HCT116 (cell line): ENCODE measurements at regions not wholly inside any gene's neighbourhood (a gene's known extent, or its start where the extent isn't known, plus 50 kb on each side); places are given as distances from the start of the nearest gene placed in this dataset.

Experiments used
- CBX3 ChIP-seq: IDR thresholded peaks from 2 replicates; pipeline ENCODE4 v1.6.1; 2012; ENCODE audit warnings: low read depth
- EZH2 ChIP-seq: fragments of 200-600 bp; sonication (generic); IDR thresholded peaks from 2 replicates; pipeline ENCODE4 v1.6.1; 2017; ENCODE audit warnings: antibody characterized with exemption, mixed run types
- POLR2A ChIP-seq: IDR thresholded peaks from 2 replicates; pipeline ENCODE4 v1.7.0; 2011; ENCODE audit warnings: borderline replicate concordance; ENCODE audit not compliant: insufficient read depth, insufficient read length; ENCODE audit errors: extremely low read depth
- POLR2AphosphoS5 ChIP-seq: IDR thresholded peaks from 2 replicates; pipeline ENCODE4 v1.6.1; 2011; ENCODE audit warnings: mild to moderate bottlenecking, low read depth, low read length, moderate library complexity
- YY1 ChIP-seq: IDR thresholded peaks from 2 replicates; pipeline ENCODE4 v1.6.1; 2011; ENCODE audit warnings: low read length, low read depth, moderate library complexity, mild to moderate bottlenecking; ENCODE audit not compliant: insufficient replicate concordance; ENCODE audit errors: extremely low read depth
- ZNF274 ChIP-seq: fragments of 200-500 bp; sonication (Bioruptor generic); IDR thresholded peaks from 2 replicates; pipeline ENCODE4 v1.6.1; 2014; ENCODE audit warnings: mild to moderate bottlenecking, low read depth, low read length, inconsistent platforms
- TF ChIP-seq, protein P1 (sequence below), 3 experiments: fragments of 200-600 bp in 1 of 3; sonication (generic) in 1 of 3; IDR thresholded peaks in 2 of 3; conservative IDR thresholded peaks in 1 of 3; 2 replicates each; pipeline ENCODE4 v1.5.1; 2012 to 2017; ENCODE audit warnings: low read depth in 2 of 3, low read length in 2 of 3, antibody characterized with exemption in 1 of 3, borderline replicate concordance in 1 of 3, control low read depth in 1 of 3, mild to moderate bottlenecking in 1 of 3, mixed read lengths in 1 of 3, mixed run types in 1 of 3, moderate library complexity in 1 of 3; ENCODE audit not compliant: insufficient read depth in 1 of 3

- TF ChIP-seq EZH2, result no peak
- TF ChIP-seq POLR2AphosphoS5, result no peak
- TF ChIP-seq POLR2A, result no peak
- TF ChIP-seq, protein P1, sequence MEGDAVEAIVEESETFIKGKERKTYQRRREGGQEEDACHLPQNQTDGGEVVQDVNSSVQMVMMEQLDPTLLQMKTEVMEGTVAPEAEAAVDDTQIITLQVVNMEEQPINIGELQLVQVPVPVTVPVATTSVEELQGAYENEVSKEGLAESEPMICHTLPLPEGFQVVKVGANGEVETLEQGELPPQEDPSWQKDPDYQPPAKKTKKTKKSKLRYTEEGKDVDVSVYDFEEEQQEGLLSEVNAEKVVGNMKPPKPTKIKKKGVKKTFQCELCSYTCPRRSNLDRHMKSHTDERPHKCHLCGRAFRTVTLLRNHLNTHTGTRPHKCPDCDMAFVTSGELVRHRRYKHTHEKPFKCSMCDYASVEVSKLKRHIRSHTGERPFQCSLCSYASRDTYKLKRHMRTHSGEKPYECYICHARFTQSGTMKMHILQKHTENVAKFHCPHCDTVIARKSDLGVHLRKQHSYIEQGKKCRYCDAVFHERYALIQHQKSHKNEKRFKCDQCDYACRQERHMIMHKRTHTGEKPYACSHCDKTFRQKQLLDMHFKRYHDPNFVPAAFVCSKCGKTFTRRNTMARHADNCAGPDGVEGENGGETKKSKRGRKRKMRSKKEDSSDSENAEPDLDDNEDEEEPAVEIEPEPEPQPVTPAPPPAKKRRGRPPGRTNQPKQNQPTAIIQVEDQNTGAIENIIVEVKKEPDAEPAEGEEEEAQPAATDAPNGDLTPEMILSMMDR (IDR thresholded peaks at IDR 0.05 in 2 of 3, conservative IDR thresholded peaks at IDR 0.05 in 1 of 3; ENCODE audit: borderline replicate concordance in 1 of 3, insufficient read depth in 1 of 3, low read depth in 2 of 3, low read length in 2 of 3), result no peak
- no peak for TF ChIP-seq CBX3
- TF ChIP-seq YY1, result no peak
- no peak for TF ChIP-seq ZNF274
These were observed 54.0 kb upstream of the ALDH1B1 start for GRCh38 chr9:38338342-38339018.
